HG02943 (cell line): ENCODE measurements at regions not wholly inside any gene's neighbourhood (a gene's known extent, or its start where the extent isn't known, plus 50 kb on each side); places are given as distances from the start of the nearest gene placed in this dataset.

Source experiments
- ATAC-seq: cut with Tn5 transposase; IDR thresholded peaks from one replicate; pipeline ENCODE4 v1.9.1; 2021; ENCODE audit warnings: mild to moderate bottlenecking, low read depth, moderate library complexity; ENCODE audit not compliant: unreplicated experiment

DNA sequence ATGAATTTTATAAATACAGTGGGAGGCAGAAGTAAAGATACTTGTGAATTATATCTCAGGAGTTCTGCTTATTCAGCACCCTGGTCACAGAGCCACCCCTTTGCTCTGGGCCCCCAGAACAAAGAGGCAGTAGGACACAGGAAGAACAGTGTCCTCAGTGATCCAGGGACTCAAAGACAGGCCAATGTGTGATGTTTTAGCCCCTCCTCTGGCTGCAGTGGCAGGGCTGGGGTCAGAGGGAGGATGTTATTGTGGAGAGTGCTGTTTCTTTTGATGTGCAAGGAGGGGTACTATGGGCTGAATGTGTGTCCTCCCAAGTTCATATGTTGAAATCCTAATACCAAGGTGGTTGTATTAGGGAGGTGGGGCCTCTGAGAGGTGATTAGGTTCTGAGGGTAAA, 74.1 kb upstream of the MAP3K7 start:
- no peak for ATAC-seq

- ATAC-seq, result no peak
Observed at GRCh38 chr6:90658497-90658896, 71.6 kb upstream of the MAP3K7 start.

GRCh38 chr6:90656325-90656724, 69.5 kb upstream of the MAP3K7 start:
- ATAC-seq, result no peak

DNA sequence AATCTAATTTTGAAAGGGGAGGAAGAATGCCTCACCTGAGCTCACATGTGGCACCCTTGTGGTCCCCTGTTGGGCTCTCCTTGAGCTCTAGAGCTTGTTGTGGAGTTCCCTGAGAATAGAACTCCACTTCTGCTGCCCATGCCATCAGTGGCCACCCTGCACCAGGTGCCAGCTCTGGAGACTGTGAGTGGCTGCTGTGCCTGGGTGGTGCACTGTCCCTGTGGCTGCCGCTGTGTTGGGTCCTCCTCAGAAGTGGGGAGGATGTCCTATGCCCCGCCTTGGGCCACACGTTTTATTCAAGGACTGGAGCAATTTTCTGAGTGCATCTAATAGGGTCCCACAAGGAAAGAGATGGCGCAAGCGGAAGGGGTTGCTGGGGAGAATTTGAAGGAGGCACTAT, 67.9 kb upstream of the MAP3K7 start:
- ATAC-seq, result no peak

DNA sequence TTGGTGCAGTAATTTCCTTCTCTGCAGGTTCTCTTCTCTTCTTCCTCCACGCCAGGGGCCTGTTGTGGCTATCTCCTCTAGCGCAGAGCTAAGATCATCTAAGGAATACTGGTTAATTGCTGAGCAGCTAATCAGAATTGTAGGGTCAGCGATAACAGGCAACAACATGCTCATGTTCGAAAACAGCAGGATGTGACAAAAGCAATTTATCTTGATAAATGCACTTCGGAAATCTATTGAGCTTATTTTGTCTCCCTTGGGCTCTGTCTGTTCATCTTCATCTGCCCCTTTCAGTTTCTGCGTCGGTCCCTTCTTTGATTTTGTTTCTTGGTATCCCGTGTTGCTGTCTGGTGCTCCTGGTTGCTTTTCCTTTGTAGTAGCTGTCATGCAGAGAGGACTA, 67.3 kb upstream of the MAP3K7 start:
- ATAC-seq, result no peak

DNA sequence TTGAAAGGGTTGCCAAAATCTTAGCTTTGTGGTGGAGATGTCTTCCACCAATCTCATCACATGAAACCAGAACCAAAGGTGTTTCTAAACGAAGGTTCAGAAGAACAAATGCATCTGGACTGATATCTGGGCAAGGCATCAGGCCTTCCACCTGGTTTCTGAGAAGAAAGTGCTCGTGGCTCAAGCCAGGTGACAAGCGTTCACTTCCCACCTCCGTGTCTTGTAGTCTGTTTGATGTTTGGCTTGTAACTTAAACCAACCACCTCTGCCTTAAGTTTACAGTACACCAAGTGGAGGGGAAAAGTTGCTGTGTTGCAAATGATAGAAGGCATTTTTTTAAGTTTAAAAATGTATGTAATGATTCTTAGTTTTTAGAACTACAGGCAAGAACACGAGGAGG, 66.9 kb upstream of the MAP3K7 start:
- ATAC-seq, result no peak

- ATAC-seq, result no peak
Observed at GRCh38 chr6:90650041-90650940, 63.4 kb upstream of the MAP3K7 start.

DNA sequence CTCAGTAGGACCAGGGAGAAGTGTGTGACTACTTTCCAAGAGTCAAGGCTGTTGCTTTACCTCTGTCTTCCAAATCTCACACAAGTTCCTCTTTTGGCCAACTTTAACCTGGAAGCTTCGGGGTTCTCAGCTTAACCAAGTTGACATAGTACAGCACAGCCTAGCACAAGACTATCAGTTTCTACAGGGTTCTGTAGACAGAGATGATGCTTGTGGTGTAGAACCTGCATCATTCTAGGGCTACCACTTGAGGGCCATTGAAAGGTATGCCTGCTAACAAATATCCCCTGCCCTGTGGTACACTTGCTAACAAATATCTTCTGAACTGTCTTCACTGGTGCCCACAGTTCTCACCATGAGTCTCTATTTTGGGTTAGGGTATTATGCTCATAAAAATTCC, 62.0 kb upstream of the MAP3K7 start:
- ATAC-seq, result no peak

DNA sequence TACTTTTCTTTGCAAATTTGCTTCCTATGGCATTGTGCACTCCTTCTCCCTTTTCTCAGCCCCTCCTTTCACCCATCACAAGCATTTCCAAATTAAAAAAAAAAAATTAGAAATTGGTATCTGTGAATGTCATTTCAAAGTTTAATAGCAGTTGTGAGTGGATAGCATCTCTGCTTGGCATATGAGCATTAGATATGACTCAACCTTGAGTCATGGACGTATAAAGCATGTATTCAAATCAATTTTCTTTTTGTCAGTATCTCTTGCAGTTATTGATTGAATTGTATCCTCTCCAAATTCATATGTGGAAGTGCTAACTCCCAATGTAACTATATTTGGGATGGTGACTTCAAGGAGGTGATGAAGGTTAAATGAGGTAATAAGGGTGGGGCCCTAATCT, 60.1 kb upstream of the MAP3K7 start:
- no peak for ATAC-seq

DNA sequence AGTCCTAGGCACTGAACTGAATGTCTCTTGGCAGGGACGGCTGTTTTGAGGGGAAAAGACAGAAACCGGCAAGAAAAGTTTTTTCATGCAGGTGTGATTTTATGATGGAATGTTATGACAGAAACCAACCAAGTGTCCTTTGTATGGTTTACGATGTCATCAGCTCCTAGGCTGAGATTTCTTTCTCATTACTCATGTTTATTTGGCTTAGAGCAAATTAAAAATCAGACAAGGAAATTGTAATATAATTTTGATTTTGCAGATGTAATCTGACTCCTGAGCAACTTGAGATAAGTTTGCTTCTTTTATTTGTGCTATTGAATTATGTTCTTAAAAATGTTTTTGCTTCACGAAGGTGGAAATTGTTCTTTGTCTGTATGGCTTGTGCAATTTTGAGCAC, 58.8 kb upstream of the MAP3K7 start:
- no peak for ATAC-seq

- ATAC-seq, result no peak
Observed at GRCh38 chr6:90644492-90644891, 57.6 kb upstream of the MAP3K7 start.

DNA sequence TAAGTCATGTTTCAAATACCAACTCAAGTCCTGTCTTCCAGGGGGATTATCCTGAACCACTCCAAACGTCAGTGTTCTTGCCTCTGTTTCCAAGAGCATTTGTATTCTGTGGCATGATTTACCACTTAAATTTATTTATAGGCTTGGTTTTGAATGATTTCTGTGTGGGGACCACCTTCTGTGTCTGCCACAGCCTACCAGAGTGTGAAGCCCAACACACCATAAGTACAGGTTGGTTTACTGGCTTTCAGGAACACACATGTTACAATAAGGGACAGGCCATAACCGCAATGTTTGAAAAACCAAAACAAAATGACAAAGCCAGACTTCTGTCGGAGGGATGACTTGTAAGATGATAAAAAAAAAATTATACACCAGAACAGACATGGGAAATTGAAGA, 56.5 kb upstream of the MAP3K7 start:
- no peak for ATAC-seq

DNA sequence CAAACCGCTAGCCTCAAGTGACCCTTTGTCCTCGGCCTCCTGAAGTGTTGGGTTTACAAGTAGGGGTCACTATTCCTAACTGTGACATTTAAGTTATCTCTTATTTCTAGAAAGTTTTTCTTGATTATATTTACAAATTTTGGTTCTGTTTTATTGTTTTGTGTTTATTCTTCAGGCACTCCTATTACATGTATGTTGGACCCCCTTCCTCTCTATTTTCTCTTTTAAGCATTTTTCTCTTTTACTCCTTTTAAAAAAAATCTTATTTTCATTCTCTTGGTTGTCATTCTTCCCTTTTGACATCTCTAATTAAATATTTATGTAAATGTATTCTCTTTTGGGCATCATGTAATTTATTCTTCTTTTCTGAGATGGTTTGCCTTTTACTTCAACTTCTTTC, 50.4 kb upstream of the MAP3K7 start:
- ATAC-seq, result no peak
